22Rv1 (cell line): ENCODE measurements at regions not wholly inside any gene's neighbourhood (a gene's known extent, or its start where the extent isn't known, plus 50 kb on each side); places are given as distances from the start of the nearest gene placed in this dataset.

Experiments used
- CTCF ChIP-seq: fragments of 450-650 bp; IDR thresholded peaks from 2 replicates; pipeline ENCODE4 v1.5.1; 2017; ENCODE audit warnings: mild to moderate bottlenecking
- ZFX ChIP-seq: fragments of 450-650 bp; IDR thresholded peaks from 2 replicates; pipeline ENCODE4 v1.6.1; 2017; ENCODE audit warnings: antibody characterized with exemption, borderline replicate concordance

- no peak for TF ChIP-seq CTCF
- no peak for TF ChIP-seq ZFX
Measured at GRCh38 chr19:27909185-27909840, 1303.6 kb downstream of the UQCRFS1 start.
